ENCODE measurements at regions not wholly inside any gene's neighbourhood (a gene's known extent, or its start where the extent isn't known, plus 50 kb on each side); places are given as distances from the start of the nearest gene placed in this dataset.

DNA sequence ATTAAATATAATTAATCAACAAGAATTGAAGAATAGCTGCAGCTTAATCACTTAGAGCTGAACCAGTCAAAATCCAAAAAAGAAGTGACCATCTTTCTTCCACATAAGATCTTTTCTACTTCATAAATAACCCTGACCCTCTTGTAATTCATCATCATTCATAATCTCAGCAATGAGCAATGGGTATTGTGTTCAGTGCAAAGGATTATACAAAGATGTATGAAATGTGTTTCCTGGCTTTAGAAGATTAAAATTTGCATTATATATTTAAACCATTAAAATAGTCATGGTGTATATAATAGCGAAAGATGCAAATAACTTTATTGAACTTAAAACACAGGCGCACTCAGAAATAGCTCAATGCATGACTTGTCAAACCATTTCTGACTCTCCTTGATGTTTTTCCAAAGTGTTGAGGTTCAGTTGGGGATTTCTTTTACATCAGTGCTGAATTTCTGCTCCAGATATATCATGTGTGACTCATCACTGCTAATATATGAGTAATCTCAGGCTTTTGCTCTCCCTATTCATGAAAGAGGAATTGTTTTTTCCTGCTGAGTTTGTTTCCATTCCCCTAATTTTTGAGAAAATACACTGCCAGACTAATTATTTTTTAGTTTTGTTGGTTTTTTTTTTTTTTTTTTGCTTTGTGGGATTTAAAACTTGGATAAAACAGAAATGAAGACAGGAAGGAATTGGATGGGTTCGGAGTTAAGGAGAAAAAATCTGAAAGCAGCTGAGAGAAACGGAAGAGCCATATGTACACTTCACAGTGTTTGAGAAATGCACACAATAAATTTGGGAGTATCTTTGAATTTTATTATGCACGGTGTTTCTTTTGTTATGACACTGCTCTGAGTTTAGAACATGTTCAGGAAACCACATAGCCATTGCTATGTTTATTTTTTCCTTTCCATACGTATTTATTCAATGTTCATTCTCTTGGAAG, 290.1 kb upstream of the PCDH7 start:
- TF ChIP-seq POGZ (CRISPR knock-in tag; IDR thresholded peaks at IDR 0.05) (no peak), MTA3 (CRISPR knock-in tag; IDR thresholded peaks at IDR 0.05) (no peak), SNRNP70 (IDR thresholded peaks at IDR 0.05; ENCODE audit: low read depth, low read length) (no peak), NCOR1 (IDR thresholded peaks at IDR 0.05; ENCODE audit: borderline replicate concordance, low read length) (no peak)
- TF ChIP-seq, protein P1, sequence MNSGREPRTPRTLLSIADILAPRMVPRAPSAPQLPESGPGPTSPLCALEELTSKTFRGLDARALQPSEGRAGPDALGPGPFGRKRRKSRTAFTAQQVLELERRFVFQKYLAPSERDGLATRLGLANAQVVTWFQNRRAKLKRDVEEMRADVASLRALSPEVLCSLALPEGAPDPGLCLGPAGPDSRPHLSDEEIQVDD (CRISPR knock-in tag; IDR thresholded peaks at IDR 0.05; ENCODE audit: borderline replicate concordance), result no peak
- TF ChIP-seq, protein P2, sequence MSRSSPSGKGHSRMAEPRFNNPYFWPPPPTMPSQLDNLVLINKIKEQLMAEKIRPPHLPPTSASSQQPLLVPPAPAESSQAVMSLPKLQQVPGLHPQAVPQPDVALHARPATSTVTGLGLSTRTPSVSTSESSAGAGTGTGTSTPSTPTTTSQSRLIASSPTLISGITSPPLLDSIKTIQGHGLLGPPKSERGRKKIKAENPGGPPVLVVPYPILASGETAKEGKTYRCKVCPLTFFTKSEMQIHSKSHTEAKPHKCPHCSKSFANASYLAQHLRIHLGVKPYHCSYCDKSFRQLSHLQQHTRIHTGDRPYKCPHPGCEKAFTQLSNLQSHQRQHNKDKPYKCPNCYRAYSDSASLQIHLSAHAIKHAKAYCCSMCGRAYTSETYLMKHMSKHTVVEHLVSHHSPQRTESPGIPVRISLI (CRISPR knock-in tag; IDR thresholded peaks at IDR 0.05; ENCODE audit: borderline replicate concordance), result no peak
- TF ChIP-seq, protein P3, sequence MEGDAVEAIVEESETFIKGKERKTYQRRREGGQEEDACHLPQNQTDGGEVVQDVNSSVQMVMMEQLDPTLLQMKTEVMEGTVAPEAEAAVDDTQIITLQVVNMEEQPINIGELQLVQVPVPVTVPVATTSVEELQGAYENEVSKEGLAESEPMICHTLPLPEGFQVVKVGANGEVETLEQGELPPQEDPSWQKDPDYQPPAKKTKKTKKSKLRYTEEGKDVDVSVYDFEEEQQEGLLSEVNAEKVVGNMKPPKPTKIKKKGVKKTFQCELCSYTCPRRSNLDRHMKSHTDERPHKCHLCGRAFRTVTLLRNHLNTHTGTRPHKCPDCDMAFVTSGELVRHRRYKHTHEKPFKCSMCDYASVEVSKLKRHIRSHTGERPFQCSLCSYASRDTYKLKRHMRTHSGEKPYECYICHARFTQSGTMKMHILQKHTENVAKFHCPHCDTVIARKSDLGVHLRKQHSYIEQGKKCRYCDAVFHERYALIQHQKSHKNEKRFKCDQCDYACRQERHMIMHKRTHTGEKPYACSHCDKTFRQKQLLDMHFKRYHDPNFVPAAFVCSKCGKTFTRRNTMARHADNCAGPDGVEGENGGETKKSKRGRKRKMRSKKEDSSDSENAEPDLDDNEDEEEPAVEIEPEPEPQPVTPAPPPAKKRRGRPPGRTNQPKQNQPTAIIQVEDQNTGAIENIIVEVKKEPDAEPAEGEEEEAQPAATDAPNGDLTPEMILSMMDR (CRISPR knock-in tag; IDR thresholded peaks at IDR 0.05), result no peak
